ENCODE measurements at regions not wholly inside any gene's neighbourhood (a gene's known extent, or its start where the extent isn't known, plus 50 kb on each side); places are given as distances from the start of the nearest gene placed in this dataset.

GRCh38 chr13:82245860-82246259 lies 1636.4 kb downstream of the SLITRK1 start:
- no peak overlapping the region for H3K27ac ChIP-seq
- no peak overlapping the region for H3K4me3 ChIP-seq
- no peaks in the 10 kb centered on the region for H3K36me3 ChIP-seq (ENCODE audit: insufficient read depth, low read length)
- no peak overlapping the region for H3K9ac ChIP-seq (ENCODE audit: insufficient read length)
- no peaks in the 10 kb centered on the region for H3K9me3 ChIP-seq (ENCODE audit: low read depth, low read length)
- DNase-seq (ENCODE audit: low read depth, low spot score), result no peak
- TF ChIP-seq POLR2AphosphoS5 (IDR thresholded peaks at IDR 0.05; ENCODE audit: borderline replicate concordance, low read depth, low read length) (no peak), EZH2 (IDR thresholded peaks at IDR 0.05) (no peak), FOXP2 (optimal IDR thresholded peaks at IDR 0.05; ENCODE audit: control extremely low read depth, extremely low read length, insufficient read depth) (no peak)

- no peaks in the 10 kb centered on the region for H3K9me3 ChIP-seq (ENCODE audit: low read depth, low read length)
- TF ChIP-seq EZH2 (IDR thresholded peaks at IDR 0.05) (no peak), POLR2AphosphoS5 (IDR thresholded peaks at IDR 0.05; ENCODE audit: borderline replicate concordance, low read depth, low read length) (no peak)
- no peaks in the 10 kb centered on the region for H3K36me3 ChIP-seq (ENCODE audit: insufficient read depth, low read length)
- no peak overlapping the region for H3K4me3 ChIP-seq
- H3K9ac ChIP-seq (ENCODE audit: insufficient read length), result no peak overlapping the region
- no peak for DNase-seq (ENCODE audit: low read depth, low spot score)
- H3K27ac ChIP-seq, result no peak overlapping the region
These were observed 1657.5 kb downstream of the SLITRK1 start for GRCh38 chr13:82224806-82225205.

- Histone ChIP-seq H3K27ac (no peak overlapping the region), H3K9ac (ENCODE audit: insufficient read length) (no peak overlapping the region), H3K4me3 (no peak overlapping the region), H3K9me3 (ENCODE audit: low read depth, low read length) (no peaks in the 10 kb centered on the region), H3K36me3 (ENCODE audit: insufficient read depth, low read length) (no peaks in the 10 kb centered on the region)
- TF ChIP-seq FOXP2 (optimal IDR thresholded peaks at IDR 0.05; ENCODE audit: control extremely low read depth, extremely low read length, insufficient read depth) (no peak), EZH2 (IDR thresholded peaks at IDR 0.05) (no peak), POLR2AphosphoS5 (IDR thresholded peaks at IDR 0.05; ENCODE audit: borderline replicate concordance, low read depth, low read length) (no peak)
- DNase-seq (ENCODE audit: low read depth, low spot score), result no peak
These were observed 1660.7 kb downstream of the SLITRK1 start for GRCh38 chr13:82221621-82222020.

DNA sequence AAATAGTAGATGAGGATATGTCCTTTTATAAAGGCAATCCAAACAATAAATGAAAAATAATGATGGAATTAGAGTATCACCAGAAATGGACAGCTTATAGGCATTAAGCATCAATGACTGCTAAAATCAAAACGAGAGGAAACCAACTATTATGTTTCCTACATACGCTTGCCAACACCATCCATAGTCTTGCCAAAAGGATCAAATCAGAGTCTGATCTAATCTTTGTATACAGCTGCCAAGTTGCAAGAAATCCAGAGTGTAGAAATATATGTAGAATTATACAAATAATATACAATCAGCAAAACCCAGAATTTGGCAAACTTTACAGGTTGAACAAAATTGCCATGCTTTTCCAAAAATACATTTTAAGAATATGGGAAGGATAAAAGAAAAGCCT lies 1661.6 kb downstream of the SLITRK1 start:
- Histone ChIP-seq H3K4me3 (no peak overlapping the region), H3K9ac (ENCODE audit: insufficient read length) (no peak overlapping the region), H3K9me3 (ENCODE audit: low read depth, low read length) (no peaks in the 10 kb centered on the region), H3K36me3 (ENCODE audit: insufficient read depth, low read length) (no peaks in the 10 kb centered on the region), H3K27ac (no peak overlapping the region)
- TF ChIP-seq POLR2AphosphoS5 (IDR thresholded peaks at IDR 0.05; ENCODE audit: borderline replicate concordance, low read depth, low read length) (no peak), FOXP2 (optimal IDR thresholded peaks at IDR 0.05; ENCODE audit: control extremely low read depth, extremely low read length, insufficient read depth) (no peak), EZH2 (IDR thresholded peaks at IDR 0.05) (no peak)
- no peak for DNase-seq (ENCODE audit: low read depth, low spot score)

DNA sequence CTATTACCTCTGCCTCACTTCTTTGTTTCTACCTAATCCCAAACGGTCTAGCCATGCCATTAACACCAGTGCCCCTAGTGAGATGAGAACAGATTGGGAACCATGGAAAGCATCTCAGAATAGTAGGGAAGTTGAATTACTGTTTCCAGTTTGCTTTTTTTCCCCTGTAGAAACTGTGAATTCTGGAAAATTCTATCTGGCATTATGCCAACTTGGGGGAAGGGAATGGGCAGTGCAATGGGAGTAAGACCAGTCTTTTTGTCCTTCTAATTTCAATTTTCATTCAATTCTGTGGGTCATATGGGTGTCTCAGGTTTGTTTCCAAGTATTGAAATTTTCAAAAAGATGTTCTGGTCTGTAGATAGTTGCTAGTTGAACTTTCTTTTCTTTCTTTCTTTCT lies 1666.1 kb downstream of the SLITRK1 start:
- no peak for TF ChIP-seq FOXP2 (optimal IDR thresholded peaks at IDR 0.05; ENCODE audit: control extremely low read depth, extremely low read length, insufficient read depth)
- no peak for TF ChIP-seq EZH2 (IDR thresholded peaks at IDR 0.05)
- TF ChIP-seq POLR2AphosphoS5 (IDR thresholded peaks at IDR 0.05; ENCODE audit: borderline replicate concordance, low read depth, low read length), result no peak

DNA sequence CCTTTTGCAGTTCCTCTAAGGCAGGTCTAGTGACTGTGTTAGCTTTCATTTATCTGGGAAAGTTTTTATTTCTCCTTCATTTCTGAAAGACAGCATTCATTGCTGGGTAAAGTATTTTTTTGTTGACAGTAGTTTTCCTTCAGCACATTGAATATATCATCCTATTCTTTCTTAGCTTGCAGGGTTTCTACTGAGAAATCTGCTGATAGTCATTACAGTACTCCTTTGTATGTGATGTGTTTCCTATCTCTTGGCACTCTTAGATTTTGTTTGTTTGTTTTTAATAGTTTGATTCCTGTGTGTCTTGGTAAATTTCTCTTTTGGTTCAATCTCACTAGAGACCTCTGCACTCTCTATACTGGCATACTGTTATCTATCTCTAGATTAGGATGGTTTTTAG lies 1667.9 kb downstream of the SLITRK1 start:
- TF ChIP-seq POLR2AphosphoS5 (IDR thresholded peaks at IDR 0.05; ENCODE audit: borderline replicate concordance, low read depth, low read length), result no peak
- TF ChIP-seq EZH2 (IDR thresholded peaks at IDR 0.05), result no peak
- TF ChIP-seq FOXP2 (optimal IDR thresholded peaks at IDR 0.05; ENCODE audit: control extremely low read depth, extremely low read length, insufficient read depth), result no peak
- H3K36me3 ChIP-seq (ENCODE audit: insufficient read depth, low read length), result no peaks in the 10 kb centered on the region
- H3K4me3 ChIP-seq, result no peak overlapping the region
- H3K27ac ChIP-seq, result no peak overlapping the region
- DNase-seq (ENCODE audit: low read depth, low spot score), result no peak
- H3K9ac ChIP-seq (ENCODE audit: insufficient read length), result no peak overlapping the region
- no peaks in the 10 kb centered on the region for H3K9me3 ChIP-seq (ENCODE audit: low read depth, low read length)

More for the DNA sequence above, 1666.1 kb downstream of the SLITRK1 start:
- Histone ChIP-seq H3K9me3 (ENCODE audit: low read depth, low read length) (no peaks in the 10 kb centered on the region), H3K4me3 (no peak overlapping the region), H3K9ac (ENCODE audit: insufficient read length) (no peak overlapping the region), H3K27ac (no peak overlapping the region), H3K36me3 (ENCODE audit: insufficient read depth, low read length) (no peaks in the 10 kb centered on the region)
- DNase-seq (ENCODE audit: low read depth, low spot score), result no peak

GRCh38 chr13:82206241-82206640 lies 1676.0 kb downstream of the SLITRK1 start:
- no peak for DNase-seq (ENCODE audit: low read depth, low spot score)
- no peaks in the 10 kb centered on the region for H3K9me3 ChIP-seq (ENCODE audit: low read depth, low read length)
- TF ChIP-seq FOXP2 (optimal IDR thresholded peaks at IDR 0.05; ENCODE audit: control extremely low read depth, extremely low read length, insufficient read depth) (no peak), POLR2AphosphoS5 (IDR thresholded peaks at IDR 0.05; ENCODE audit: borderline replicate concordance, low read depth, low read length) (no peak), EZH2 (IDR thresholded peaks at IDR 0.05) (no peak)
- no peaks in the 10 kb centered on the region for H3K36me3 ChIP-seq (ENCODE audit: insufficient read depth, low read length)
- no peak overlapping the region for H3K9ac ChIP-seq (ENCODE audit: insufficient read length)
- H3K27ac ChIP-seq, result no peak overlapping the region
- no peak overlapping the region for H3K4me3 ChIP-seq

GRCh38 chr13:82202398-82202797 lies 1679.9 kb downstream of the SLITRK1 start:
- Histone ChIP-seq H3K36me3 (ENCODE audit: insufficient read depth, low read length) (no peaks in the 10 kb centered on the region), H3K9me3 (ENCODE audit: low read depth, low read length) (no peaks in the 10 kb centered on the region), H3K4me3 (no peak overlapping the region), H3K9ac (ENCODE audit: insufficient read length) (no peak overlapping the region), H3K27ac (no peak overlapping the region)
- DNase-seq (ENCODE audit: low read depth, low spot score), result no peak
- TF ChIP-seq POLR2AphosphoS5 (IDR thresholded peaks at IDR 0.05; ENCODE audit: borderline replicate concordance, low read depth, low read length) (no peak), FOXP2 (optimal IDR thresholded peaks at IDR 0.05; ENCODE audit: control extremely low read depth, extremely low read length, insufficient read depth) (no peak), EZH2 (IDR thresholded peaks at IDR 0.05) (no peak)

- TF ChIP-seq FOXP2 (optimal IDR thresholded peaks at IDR 0.05; ENCODE audit: control extremely low read depth, extremely low read length, insufficient read depth) (no peak), POLR2AphosphoS5 (IDR thresholded peaks at IDR 0.05; ENCODE audit: borderline replicate concordance, low read depth, low read length) (no peak), EZH2 (IDR thresholded peaks at IDR 0.05) (no peak)
- DNase-seq (ENCODE audit: low read depth, low spot score), result no peak
- Histone ChIP-seq H3K27ac (no peak overlapping the region), H3K9me3 (ENCODE audit: low read depth, low read length) (no peaks in the 10 kb centered on the region), H3K36me3 (ENCODE audit: insufficient read depth, low read length) (no peaks in the 10 kb centered on the region), H3K4me3 (no peak overlapping the region), H3K9ac (ENCODE audit: insufficient read length) (no peak overlapping the region)
These were observed 1686.2 kb downstream of the SLITRK1 start for GRCh38 chr13:82196087-82196486.

Measured in SK-N-MC (cell line).